Lung microvascular endothelial cell (primary cell): ENCODE measurements at regions not wholly inside any gene's neighbourhood (a gene's known extent, or its start where the extent isn't known, plus 50 kb on each side); places are given as distances from the start of the nearest gene placed in this dataset.
A peak's percentile ranks its signal among the peaks of the same experiment; 100 is the strongest.

Experiments
- DNase-seq, 2 donors: peaks; one replicate each; pipeline versions ENCODE4 v3.0.0 to v3.0.0-alpha.2; 2010; ENCODE audit warnings: low read depth in 2 of 2

DNA sequence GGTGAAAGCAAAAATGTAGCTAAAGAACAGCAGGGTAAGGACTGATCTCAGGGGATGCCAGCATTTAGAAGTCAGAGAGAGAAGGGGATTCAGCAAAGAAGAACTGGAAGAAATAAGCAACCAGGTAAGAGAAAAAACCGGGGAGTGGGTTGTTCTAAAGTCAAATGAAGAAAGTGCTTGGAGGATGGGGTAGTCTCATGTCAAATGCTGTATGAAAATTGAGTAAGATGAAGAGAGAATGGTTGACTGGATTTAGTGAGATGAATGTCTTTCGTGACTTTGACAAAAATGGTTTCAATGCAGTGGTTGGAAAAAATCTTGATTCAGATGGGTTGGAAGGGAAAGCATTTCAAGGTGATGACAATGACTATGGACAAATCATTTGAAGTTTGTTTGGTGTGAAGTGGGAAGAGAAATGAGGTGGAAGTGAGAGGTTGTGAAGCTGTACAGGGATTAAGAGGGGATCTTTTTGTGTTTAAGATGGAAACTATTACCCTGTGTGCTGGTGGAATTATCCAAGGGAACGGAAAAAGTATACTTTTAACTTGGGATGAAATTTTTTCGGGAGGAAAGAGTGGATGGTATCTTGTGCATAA lies 484.0 kb downstream of the ETS1 start:
- no peak for DNase-seq

DNA sequence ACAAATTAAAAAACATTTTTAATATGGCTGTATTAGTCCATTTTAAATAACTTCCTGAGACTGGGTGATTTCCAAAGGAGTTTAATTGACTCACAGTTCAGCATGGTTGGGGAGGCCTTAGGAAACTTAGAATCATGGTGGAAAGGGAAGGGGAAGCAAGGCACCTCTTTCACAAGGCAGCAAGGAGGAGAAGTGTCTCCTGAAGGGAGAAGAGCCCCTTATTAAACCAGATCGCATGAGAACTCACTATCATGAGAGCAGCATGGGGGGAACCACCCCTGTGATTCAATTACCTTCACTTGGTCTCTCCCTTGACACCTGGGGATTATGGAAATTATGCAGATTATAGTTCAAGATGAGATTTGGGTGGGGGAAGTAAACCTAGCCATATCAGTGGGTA lies 488.6 kb downstream of the ETS1 start:
- DNase-seq: no peak

DNA sequence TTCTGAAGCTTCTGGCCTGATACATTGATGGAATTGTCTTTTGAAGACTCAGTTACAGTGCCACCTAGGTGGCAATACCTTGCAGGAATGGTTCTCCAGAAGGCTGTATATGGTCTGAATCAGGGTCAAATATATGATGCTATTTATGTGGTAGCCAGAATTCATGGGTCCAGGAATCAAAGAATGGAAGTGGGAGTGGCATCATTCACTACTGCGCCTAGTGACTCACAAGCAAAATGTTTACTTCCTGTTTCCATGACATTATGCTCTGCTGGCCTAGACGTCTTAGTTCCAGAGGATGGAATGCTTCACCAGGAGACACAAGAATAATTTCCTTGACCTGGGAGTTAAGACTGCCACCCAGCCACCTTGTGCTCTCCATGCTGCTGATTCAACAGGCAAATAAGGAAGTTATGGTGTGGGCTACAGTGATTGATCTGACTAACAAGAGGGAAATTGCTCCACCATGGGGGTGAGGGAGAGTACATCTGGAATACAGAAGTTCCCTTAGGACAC lies 491.8 kb downstream of the ETS1 start:
- DNase-seq: peak; percentile 54 to 96

DNA sequence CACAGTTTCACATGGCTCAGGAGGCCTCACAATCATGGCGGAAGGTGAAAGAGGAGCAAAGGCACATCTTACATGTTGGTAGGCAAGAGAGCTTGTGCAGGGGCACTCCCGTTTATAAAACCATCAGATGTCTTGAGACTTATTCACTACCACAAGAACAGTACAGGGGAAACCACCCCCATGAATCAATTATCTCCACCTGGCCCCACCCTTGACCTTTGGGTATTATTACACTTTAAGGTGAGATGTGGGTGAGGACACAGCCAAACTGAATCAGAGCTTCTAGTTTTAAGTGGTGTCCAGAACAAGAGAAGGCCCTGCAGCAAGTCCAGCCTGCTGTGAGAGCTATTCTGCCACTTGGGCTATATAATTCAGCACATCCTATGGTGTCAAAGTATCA lies 493.7 kb downstream of the ETS1 start:
- DNase-seq: no peak

DNA sequence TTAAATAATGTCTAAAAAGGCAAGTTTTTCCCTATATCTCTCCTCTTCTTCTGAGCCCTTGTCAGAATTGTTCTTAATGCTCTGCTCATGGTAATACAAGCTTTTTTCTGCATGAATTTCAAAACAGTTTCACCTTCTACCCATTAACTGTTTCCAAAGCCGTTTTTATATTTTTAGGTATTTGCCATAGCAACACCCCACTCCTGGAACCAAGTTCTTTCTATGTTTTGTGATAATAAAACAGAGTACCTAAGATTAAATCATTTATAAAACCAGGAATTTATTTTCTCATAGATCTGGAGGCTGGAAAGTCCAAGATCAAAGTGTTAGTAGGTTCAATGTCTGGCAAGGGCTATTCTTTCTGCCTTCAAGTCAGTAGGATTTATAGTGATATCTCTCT lies 497.4 kb downstream of the ETS1 start:
- DNase-seq: no peak

DNA sequence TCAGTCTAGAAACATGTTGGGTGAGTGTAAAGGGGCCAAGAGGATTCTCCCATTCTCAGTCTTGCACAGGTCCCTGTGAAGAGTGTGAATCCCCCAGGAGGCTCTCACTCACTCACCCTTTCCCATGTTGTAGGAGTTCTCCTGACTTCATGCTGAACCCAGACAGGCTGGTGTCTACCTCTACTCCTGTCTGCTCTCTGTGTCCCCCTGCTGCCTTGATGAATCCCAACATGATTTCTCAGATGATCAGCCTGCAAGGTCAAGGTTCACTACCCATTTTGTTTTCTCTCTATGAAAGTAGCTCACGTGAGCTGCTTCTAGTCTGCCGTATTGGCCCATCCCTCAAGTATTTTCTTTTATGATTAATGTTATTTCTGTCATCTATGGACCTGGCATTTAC lies 500.6 kb downstream of the ETS1 start:
- no peak for DNase-seq

DNA sequence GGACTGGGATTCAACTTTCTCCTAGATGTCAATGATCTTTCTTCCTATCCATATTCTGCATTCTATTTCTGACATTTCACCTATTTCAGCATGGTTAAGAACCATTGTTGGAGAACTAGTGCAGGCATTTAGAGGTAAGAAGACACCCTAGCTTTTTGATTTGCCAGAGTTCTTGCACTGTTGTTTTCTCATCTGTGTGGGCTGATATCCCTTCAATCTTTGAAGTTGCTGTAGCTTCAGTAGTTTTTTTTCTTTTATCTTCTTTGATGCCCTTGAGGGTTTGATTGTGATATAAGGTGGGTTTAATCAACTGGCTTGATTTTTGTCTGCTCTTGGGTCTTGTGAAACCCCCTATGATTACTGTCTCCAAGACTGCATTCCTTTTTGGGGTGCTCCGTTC lies 502.1 kb downstream of the ETS1 start:
- DNase-seq: no peak

DNA sequence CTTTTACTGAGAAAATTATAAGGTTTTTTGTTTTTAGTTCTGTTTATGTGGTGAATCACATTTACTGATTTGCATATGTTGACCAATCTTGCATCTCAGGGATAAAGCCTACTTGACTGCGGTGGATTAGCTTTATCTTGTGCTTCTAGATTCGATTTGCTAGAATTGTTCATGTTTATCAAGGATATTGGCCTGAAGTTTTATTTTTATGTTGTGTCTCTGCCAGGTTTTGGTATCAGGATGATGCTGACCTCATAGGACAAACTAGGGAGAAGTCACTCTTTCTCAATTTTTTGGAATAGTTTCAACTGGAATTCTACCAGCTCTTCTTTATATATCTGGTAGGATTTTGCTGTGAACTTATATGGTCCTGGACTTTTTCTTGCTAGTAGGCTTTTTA lies 504.8 kb downstream of the ETS1 start:
- no peak for DNase-seq

DNA sequence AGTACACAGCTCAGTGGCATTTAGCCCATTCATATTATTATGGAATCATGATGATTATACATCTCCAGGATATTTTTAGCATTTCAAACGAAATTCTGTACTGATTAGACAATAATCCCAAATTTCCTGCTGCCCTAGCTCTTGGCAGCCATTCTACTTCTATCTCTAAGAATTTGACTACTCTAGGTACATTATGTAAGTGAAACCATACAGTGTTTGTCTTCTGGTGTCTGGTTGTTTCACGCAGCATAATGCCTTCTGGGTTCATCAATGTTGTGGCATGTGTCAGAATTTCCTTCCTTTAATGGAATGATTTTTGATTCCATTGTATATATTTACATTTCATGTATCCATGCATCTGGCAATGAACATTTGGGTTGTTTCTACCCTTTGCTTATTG lies 517.7 kb downstream of the ETS1 start:
- peak in 1 of 2 donors; percentile 92 for DNase-seq

DNA sequence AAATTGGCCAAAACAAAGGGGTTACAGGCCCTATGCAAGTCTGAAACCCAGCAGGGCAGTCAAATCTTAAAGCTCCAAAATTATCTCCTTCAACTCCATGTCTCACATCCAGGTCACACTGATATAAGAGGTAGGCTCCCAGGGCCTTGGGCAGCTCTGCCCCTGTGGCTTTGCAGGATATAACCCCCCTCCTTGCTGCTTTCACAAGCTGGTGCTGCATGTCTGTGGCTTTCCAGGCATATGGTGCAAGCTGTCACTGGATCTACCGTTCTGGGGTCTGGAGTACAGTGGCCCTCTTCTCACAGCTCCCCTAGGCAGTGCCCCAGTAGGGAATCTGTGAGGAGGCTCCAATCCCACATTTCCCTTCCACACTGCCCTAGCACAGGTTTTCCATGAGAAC lies 519.6 kb downstream of the ETS1 start:
- DNase-seq: no peak

DNA sequence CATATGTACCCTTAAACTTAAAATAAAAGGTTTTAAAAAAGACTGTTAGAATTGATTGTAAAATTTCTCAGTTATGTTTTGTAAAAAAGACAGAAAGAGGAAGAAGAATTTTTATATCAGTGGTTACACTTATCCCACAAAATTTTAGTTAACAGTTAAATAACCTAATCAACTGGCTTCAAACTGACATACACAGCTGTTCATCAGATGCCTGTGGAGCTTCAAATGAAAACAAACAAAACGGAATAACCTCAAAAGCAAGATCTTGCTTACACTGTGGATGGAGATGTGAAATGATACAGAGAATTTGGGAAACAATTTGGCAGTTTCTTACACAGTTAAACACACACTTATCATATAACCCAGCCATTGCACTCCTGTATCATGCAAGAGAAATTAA lies 521.0 kb downstream of the ETS1 start:
- no peak for DNase-seq

DNA sequence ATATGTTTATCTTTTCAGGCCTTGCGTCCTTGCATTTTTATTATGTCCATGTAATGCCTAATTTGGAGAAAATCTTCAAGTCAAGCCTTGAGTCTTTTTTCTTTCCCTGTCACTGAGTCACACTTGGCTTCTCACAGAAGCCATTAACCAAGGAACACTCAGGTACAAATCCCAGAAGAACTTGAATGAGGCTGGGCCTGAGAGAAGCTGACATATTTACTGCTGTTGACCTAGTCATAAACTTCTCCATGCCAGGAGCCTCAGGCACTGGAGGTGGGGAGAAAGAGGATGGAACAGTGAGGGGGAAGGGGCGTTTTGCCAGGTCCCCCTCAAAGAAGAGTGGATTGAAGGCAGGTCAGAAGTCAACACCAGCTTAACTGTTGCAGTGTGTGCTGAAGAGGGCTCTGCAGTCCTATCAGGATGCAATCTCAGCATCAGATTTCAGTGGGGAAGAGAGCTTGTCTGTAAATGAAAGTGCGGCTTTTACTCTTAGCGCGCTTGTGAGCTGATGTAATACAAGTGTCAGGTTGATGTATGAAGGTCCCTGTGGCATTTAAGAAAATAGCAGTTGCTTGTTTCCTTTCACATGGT lies 526.0 kb downstream of the ETS1 start:
- peak in 1 of 2 donors; percentile 13 for DNase-seq

DNA sequence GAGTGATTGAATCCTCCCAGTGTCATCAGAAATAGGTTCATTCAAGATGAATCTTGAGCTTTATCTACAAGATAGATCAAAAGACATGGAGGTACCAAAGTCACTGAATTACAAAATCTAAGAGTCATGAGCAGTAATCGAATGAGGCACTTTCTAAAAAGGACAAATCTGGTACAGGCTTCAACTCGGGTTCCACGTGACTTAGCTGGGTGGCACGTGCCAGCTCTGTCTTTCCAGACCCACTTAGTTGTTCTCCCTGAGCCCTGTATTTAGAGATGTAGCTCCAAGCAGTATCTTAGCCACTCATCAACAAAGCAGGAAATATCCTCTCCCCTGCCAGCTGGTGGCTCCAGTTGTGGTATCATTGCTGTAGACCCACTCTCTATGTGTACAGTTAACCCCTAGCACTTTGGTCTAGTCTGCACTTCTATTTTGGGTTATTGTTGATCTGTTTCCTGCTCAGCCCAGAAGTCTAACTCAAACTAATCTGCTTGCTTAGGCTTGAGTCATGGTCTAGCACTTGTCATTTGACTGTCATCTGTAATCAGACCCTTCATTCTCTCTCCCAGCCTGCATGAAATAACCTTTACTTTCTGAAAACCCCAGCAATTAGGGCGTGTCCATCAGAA lies 528.7 kb downstream of the ETS1 start:
- no peak for DNase-seq

DNA sequence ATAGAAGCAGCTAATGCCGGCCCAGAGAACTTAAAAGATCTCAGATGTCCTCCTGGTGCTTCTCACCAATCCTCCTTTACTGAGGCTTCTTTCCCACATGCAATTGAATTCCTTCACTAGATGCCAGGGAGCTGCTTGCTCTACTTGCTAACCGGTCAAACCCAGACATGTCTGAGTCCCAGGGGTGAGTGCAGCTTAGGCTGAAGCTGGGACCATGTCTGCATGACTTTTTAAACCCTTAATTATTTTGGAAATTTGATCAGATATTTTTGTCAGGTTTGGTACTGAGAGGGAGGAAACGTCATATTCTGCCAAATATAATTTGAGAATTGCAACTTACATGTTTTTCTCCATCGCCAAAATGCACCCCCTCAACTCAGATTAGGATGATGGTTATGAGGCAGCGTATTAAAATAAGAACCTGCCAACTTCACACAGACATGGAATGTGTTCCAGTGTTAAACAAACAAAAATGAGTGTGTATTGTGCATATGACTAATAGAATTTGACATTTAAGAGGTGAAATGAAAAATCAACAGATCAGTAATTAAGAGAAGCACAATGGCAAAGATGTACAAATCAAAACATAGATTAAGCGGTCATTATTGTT lies 529.5 kb downstream of the ETS1 start:
- peak in 1 of 2 donors; percentile 22 for DNase-seq

DNA sequence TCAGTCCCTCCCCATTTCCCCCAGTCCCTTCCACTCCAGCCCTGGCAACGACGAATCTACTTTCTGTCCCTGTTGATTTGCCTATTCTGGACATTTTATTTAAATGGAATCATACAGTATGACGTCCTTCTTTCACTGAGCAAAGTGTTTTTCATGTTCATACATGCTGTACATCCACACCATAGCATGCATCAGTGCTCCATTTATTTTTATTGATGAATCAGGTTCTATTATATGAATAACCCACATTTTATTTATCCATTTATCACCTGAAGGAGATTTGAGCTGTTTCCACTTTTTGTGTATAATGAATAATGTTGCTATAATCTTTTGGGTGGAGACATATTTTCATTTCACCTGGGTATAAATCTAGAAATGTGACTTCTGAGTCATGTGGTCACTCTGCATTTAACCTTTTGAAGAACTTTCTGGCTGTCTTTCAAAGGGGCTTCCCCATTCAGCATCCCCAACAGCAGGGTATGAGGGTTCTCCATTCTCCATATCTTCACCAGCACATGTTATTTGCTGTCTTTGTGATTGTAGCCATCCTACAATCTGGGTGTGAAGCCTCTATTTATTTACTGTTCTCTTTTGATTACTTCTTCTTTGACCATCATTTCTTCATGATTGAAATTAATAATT lies 531.7 kb downstream of the ETS1 start:
- no peak for DNase-seq

DNA sequence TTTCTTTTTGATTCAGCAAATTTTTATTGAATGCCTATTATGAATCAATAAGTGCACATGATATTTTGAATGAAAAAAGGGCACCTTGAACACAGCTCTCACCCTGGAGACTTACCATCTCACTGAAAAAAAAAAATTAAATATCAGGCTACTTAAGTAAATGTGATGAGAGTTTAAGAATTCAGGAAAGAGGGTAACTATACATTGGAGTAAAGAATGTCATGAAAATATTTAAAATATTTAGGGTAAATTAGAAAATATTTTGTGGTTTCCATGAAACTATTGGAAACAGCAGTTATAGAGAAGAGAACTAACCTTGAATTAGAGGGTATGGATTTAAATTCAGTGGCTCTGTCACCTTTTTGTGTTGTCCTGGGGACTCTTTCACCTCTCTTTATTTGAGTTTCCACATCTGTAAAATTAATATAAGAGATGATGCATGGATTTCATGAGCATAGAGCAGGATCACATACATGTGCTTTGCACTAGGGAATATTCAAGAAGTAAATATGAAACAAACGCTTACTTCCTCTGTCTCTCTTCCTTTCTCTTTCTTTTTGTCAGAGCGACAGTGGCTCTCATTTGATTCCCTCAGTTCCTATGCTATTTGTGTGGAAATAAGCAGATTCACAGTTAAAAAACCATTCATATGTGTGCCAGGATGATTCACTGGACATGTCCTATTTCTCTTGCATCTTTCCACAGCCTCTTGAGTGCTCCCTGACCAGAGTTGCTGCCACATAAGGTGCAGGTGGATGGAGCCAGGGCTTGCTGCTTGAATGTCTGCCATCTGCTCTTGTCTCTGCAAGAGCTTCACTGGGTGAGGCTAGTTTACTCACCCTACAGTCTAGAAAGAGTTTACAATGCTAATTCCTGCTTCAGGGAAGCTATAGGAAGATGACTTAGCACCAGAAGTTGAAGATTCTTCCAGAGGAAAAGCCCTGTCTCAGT lies 533.1 kb downstream of the ETS1 start:
- no peak for DNase-seq

DNA sequence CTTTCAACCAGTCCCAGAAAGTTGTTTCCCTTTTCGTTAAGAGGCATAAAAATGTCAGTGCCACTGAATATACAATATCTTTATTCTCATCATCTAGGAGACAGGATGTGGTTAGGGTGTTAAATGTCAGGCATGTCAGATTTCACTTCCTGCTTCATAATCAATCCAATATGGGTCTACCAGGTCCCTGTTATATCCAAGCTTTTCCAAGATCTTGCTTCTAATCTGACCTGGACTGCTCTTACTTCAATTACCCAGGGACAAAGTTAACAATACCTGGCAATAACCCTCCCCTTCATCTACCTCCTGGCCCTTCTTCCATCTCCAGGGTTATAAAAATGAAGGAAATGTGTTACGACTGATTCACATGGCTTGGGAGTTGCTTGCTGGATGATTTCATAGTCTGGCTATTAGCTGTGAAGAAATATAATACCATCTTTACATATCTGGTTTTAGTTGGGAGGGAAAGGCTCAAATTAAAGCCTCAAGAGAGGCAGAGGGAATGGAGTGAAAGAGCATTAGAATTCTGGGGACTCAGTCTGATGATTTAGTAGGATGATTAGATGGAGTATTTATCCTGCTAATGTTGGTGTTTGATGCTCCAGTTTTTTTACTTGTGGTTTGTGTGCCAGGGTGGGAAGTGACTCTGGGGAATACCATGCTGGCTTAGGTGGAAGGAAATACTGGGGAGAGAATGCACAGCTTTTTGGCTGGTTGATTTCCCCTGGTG lies 534.3 kb downstream of the ETS1 start:
- peak in 1 of 2 donors; percentile 52 for DNase-seq

DNA sequence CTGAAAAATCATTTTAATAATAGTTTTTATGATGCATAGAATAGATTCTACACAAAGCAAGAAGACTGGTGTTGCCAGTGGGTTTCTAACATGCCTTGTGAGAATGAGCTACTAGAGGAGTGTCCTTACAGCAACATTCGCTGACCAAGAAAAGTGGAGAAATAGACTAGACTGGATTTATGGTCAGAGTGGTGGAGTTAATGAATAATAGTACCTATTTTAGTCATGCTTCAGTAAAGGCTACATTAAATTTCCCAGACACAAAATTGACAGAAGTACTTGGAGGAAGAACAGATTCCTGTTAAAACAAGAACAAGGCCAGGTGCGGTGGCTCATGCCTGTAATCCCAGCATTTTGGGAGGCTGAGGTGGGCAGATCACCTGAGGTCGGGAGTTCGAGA lies 539.2 kb downstream of the ETS1 start:
- DNase-seq: no peak

DNA sequence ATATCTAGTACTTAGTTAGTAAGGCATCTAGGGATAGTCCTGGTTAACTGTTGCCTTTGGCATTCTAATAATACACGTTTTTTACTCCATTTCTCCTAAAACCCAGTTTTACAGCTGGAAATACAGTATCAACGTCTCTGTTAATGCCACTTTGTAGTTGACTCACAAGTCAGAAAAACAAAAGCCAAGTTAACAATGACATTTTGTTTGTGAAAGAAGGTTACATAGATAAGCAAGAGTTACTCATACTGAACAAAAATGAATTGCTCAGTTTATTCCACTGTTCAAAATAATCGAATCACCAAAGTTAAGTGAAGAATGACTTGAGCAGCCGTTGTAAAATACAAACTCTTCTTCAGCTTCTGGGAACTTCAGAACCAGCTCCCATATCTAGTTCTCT lies 540.3 kb downstream of the ETS1 start:
- DNase-seq: no peak

DNA sequence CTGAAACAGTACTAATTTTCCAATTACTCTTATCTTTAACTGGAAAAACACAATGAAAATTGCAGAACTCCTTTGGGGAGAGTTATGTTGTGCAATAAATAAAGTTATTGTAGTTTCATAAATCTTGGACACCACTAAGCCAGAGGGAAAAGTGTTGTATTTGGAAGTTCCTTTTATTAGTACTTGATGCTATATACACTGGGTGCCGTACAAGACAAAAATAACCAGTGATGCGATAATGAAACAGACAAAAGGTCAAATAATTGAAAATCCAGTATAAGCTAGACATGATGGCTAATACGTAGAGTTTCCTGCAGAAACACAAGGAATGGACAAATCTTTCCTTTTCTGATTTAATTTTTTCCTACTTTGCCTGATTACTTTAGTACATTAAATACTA lies 541.1 kb downstream of the ETS1 start:
- DNase-seq: no peak
